ENCODE measurements at regions not wholly inside any gene's neighbourhood (a gene's known extent, or its start where the extent isn't known, plus 50 kb on each side); places are given as distances from the start of the nearest gene placed in this dataset.

- no peak for DNase-seq
Measured at GRCh38 chr11:13223112-13223511, 54.5 kb upstream of the BMAL1 start.

DNA sequence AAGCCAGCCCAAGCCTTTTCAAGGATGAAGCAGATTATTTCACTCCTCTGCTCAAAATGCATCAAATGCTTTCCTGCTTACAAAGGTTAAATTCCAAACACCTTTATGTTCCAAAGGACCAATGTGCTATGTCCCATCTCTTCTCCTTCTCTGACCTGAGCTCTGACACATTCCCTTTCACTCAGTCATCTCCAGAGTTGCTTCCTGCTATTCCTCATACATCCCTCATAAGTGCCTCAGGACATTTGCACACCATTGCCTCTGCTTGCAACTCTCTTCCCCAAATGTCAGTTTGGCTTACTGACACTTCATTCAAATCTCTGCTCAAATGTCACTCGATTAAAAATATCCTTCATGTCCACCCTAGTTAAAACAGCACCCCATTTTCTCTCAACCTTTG is 53.3 kb upstream of the BMAL1 start:
- no peak for DNase-seq

- no peak for DNase-seq
Measured at GRCh38 chr11:13225038-13226001, 52.3 kb upstream of the BMAL1 start.

DNA sequence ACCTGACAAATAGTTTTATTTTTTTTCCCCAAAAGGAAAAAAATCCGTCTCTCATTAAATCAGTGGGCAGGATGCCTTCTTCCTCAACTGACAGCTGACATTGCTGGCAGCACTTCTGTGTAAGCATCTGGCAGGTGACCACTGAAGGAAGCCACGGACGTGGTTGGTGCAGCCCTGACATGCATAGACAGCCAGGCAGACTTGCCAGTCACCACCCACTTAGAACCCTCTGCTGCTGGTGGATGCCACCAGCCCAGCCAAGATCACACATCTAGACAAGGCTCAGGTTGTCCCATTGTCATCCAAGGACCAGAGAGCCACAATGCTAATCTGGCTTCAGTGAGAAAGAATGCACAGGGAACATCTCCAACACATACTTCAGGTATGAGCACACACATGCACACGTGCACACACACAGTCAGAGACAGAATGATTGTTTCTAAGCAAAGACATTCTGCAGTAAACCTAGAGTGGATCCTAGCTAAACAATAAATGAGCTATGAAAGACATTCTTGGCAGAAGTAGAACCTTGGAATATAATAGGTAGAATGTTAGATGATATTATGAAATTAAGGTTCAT is 49.8 kb upstream of the BMAL1 start:
- DNase-seq: no peak
